SK-N-SH (cell line): ENCODE measurements at regions not wholly inside any gene's neighbourhood (a gene's known extent, or its start where the extent isn't known, plus 50 kb on each side); places are given as distances from the start of the nearest gene placed in this dataset.

Experiments used
- EP300 ChIP-seq, 2 experiments: IDR thresholded peaks; 2 replicates each; pipeline versions ENCODE4 v1.4.0 to v1.6.1; 2012; ENCODE audit warnings: borderline replicate concordance in 1 of 2, low read depth in 1 of 2, low read length in 1 of 2
- EZH2phosphoT487 ChIP-seq: fragments of 200-600 bp; sonication (generic); IDR thresholded peaks from 2 replicates; pipeline ENCODE4 v1.6.1; 2017; ENCODE audit warnings: low read depth, mixed run types, mild to moderate bottlenecking, antibody characterized with exemption, moderate library complexity, borderline replicate concordance
- FOXM1 ChIP-seq: IDR thresholded peaks from 2 replicates; pipeline ENCODE4 v1.4.0; 2012; ENCODE audit warnings: low read depth, mild to moderate bottlenecking
- POLR2AphosphoS5 ChIP-seq: IDR thresholded peaks from 2 replicates; pipeline ENCODE4 v1.6.1; 2012; ENCODE audit warnings: low read depth, low read length
- SIN3A ChIP-seq: IDR thresholded peaks from 2 replicates; pipeline ENCODE4 v1.6.1; 2012; ENCODE audit warnings: low read depth, mild to moderate bottlenecking, low read length, moderate library complexity, borderline replicate concordance
- TAF1 ChIP-seq: IDR thresholded peaks from 2 replicates; pipeline ENCODE4 v1.6.1; 2012; ENCODE audit warnings: low read depth, mild to moderate bottlenecking, low read length, moderate library complexity, borderline replicate concordance
- TEAD4 ChIP-seq: IDR thresholded peaks from 2 replicates; pipeline ENCODE4 v1.4.0; 2012; ENCODE audit warnings: mild to moderate bottlenecking, borderline replicate concordance; ENCODE audit not compliant: insufficient read depth
- TF ChIP-seq, protein P1 (sequence below): fragments of 200-600 bp; sonication (generic); IDR thresholded peaks from 2 replicates; pipeline ENCODE4 v1.6.1; 2017; ENCODE audit warnings: antibody characterized with exemption, mild to moderate bottlenecking, moderate library complexity
- TF ChIP-seq, protein P2 (sequence below): IDR thresholded peaks from 2 replicates; pipeline ENCODE4 v1.4.0; 2012; ENCODE audit warnings: low read depth, borderline replicate concordance
- TF ChIP-seq, protein P3 (sequence below): fragments of 150-350 bp; IDR thresholded peaks from 2 replicates; pipeline ENCODE4 v1.6.1; 2017; ENCODE audit warnings: antibody characterized with exemption, low read length, low read depth, borderline replicate concordance
- TF ChIP-seq, protein P4 (sequence below): IDR thresholded peaks from 2 replicates; pipeline ENCODE4 v1.4.0; 2012; ENCODE audit warnings: low read depth
- TF ChIP-seq, protein P5 (sequence below): IDR thresholded peaks from 2 replicates; pipeline ENCODE4 v1.4.0; 2012; ENCODE audit warnings: low read depth, borderline replicate concordance
- TF ChIP-seq, protein P6 (sequence below): IDR thresholded peaks from 2 replicates; pipeline ENCODE4 v1.6.1; 2012; ENCODE audit warnings: mild to moderate bottlenecking, low read depth, low read length, moderate library complexity

DNA sequence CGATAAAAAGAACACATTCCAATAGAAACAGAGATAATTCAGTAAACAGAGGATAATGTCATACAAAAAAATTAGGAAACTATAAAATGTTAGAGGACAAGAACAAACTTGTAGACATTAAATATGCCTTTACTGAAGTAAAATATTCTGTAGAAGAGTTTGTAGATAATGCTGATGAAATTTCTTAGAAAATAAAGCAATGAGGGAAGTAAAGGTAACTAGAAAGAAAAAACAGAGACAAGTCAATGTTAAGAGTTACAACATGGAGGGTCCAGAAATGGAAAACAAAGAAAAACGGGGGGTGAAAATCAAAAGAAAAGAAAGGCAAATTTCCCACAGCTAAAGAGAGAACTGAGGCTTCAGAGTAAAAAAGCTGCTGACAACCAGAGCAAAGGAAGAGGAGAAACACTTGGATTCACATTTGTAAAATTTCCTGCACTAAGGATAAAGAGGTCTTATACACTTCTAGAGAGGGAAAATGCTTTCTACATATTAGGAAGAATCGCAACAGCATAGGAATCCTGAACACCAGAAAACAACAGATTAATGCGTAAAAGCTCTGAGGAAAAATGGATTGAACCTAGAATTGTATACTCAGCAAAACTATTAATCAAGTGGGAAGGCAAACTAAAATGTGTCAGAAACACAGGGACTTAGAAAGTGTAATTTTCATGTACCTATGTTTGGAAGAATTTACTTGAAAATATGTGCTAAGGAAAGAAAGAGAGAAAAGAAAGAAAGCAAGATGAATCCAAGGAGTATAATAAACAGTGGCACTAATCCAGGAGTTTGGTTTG is 55.0 kb upstream of the AGR3 start:
- TF ChIP-seq, protein P1, sequence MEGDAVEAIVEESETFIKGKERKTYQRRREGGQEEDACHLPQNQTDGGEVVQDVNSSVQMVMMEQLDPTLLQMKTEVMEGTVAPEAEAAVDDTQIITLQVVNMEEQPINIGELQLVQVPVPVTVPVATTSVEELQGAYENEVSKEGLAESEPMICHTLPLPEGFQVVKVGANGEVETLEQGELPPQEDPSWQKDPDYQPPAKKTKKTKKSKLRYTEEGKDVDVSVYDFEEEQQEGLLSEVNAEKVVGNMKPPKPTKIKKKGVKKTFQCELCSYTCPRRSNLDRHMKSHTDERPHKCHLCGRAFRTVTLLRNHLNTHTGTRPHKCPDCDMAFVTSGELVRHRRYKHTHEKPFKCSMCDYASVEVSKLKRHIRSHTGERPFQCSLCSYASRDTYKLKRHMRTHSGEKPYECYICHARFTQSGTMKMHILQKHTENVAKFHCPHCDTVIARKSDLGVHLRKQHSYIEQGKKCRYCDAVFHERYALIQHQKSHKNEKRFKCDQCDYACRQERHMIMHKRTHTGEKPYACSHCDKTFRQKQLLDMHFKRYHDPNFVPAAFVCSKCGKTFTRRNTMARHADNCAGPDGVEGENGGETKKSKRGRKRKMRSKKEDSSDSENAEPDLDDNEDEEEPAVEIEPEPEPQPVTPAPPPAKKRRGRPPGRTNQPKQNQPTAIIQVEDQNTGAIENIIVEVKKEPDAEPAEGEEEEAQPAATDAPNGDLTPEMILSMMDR = no peak
- TF ChIP-seq, protein P2, sequence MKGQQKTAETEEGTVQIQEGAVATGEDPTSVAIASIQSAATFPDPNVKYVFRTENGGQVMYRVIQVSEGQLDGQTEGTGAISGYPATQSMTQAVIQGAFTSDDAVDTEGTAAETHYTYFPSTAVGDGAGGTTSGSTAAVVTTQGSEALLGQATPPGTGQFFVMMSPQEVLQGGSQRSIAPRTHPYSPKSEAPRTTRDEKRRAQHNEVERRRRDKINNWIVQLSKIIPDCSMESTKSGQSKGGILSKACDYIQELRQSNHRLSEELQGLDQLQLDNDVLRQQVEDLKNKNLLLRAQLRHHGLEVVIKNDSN = no peak
- TF ChIP-seq EZH2phosphoT487 (no peak), TAF1 (no peak), TEAD4 (no peak), POLR2AphosphoS5 (no peak), EP300 (IDR thresholded peaks at IDR 0.05; ENCODE audit: borderline replicate concordance in 1 of 2, low read depth in 1 of 2, low read length in 1 of 2) (no peak), SIN3A (no peak), FOXM1 (no peak)
- TF ChIP-seq, protein P3, sequence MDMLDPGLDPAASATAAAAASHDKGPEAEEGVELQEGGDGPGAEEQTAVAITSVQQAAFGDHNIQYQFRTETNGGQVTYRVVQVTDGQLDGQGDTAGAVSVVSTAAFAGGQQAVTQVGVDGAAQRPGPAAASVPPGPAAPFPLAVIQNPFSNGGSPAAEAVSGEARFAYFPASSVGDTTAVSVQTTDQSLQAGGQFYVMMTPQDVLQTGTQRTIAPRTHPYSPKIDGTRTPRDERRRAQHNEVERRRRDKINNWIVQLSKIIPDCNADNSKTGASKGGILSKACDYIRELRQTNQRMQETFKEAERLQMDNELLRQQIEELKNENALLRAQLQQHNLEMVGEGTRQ = no peak
- TF ChIP-seq, protein P4, sequence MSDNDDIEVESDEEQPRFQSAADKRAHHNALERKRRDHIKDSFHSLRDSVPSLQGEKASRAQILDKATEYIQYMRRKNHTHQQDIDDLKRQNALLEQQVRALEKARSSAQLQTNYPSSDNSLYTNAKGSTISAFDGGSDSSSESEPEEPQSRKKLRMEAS = no peak
- TF ChIP-seq, protein P5, sequence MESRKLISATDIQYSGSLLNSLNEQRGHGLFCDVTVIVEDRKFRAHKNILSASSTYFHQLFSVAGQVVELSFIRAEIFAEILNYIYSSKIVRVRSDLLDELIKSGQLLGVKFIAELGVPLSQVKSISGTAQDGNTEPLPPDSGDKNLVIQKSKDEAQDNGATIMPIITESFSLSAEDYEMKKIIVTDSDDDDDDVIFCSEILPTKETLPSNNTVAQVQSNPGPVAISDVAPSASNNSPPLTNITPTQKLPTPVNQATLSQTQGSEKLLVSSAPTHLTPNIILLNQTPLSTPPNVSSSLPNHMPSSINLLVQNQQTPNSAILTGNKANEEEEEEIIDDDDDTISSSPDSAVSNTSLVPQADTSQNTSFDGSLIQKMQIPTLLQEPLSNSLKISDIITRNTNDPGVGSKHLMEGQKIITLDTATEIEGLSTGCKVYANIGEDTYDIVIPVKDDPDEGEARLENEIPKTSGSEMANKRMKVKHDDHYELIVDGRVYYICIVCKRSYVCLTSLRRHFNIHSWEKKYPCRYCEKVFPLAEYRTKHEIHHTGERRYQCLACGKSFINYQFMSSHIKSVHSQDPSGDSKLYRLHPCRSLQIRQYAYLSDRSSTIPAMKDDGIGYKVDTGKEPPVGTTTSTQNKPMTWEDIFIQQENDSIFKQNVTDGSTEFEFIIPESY = no peak
- TF ChIP-seq, protein P6, sequence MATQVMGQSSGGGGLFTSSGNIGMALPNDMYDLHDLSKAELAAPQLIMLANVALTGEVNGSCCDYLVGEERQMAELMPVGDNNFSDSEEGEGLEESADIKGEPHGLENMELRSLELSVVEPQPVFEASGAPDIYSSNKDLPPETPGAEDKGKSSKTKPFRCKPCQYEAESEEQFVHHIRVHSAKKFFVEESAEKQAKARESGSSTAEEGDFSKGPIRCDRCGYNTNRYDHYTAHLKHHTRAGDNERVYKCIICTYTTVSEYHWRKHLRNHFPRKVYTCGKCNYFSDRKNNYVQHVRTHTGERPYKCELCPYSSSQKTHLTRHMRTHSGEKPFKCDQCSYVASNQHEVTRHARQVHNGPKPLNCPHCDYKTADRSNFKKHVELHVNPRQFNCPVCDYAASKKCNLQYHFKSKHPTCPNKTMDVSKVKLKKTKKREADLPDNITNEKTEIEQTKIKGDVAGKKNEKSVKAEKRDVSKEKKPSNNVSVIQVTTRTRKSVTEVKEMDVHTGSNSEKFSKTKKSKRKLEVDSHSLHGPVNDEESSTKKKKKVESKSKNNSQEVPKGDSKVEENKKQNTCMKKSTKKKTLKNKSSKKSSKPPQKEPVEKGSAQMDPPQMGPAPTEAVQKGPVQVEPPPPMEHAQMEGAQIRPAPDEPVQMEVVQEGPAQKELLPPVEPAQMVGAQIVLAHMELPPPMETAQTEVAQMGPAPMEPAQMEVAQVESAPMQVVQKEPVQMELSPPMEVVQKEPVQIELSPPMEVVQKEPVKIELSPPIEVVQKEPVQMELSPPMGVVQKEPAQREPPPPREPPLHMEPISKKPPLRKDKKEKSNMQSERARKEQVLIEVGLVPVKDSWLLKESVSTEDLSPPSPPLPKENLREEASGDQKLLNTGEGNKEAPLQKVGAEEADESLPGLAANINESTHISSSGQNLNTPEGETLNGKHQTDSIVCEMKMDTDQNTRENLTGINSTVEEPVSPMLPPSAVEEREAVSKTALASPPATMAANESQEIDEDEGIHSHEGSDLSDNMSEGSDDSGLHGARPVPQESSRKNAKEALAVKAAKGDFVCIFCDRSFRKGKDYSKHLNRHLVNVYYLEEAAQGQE = no peak
